ENCODE measurements at regions not wholly inside any gene's neighbourhood (a gene's known extent, or its start where the extent isn't known, plus 50 kb on each side); places are given as distances from the start of the nearest gene placed in this dataset.

DNA sequence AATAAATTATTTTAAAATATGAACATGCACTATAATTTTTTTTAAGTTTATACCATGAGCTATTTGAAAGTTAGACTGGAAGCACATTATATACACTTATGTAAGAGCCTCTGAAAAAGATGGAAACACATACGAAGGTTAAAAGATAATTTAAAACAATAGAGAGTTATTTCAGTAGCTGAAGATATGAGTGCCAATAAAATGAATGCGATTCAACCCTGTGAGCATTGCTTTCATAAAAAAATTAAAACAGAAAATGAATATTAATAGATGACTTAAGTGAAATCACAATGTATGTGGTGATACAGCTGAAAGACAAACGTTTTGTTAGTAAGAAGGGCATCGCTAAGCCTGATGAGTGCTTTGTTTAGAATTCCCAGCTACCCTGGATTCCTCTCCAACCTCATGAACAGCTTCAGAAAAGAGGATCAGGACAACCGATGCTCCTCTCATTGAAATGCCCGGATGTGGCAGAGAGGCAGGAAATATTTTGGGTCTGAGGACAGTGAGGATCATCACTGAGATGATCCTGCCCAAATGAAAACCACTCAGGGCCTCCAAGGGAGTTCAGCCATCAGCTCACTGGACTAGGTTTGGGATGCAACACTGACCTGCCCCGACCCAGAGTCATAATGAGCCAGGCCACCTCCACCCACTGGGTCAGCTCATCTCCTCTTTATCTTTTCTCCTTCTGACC lies 60.2 kb upstream of the TOP3B start:
- no peak for DNase-seq (ENCODE audit: low read depth)

DNA sequence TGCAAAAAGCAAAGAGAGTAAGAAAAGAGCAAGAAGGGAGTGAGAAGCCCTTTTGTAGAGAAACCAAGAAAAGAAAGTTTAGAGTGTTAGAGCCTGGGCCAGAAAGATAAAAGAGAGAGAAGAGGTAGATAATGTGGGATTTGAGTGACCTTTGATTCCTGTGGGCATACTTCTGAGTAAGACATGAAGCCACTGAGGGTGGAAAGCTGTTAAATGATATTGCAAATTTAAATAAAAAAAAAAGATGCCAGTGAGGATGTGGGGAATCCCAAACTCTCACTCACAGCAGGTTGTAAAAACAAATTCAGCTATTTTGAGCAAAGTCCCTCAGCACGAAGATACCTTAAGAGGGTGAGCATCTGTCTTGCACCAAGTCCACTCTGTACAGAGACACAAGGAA lies 59.4 kb upstream of the TOP3B start:
- no peak for DNase-seq (ENCODE audit: low read depth)

DNA sequence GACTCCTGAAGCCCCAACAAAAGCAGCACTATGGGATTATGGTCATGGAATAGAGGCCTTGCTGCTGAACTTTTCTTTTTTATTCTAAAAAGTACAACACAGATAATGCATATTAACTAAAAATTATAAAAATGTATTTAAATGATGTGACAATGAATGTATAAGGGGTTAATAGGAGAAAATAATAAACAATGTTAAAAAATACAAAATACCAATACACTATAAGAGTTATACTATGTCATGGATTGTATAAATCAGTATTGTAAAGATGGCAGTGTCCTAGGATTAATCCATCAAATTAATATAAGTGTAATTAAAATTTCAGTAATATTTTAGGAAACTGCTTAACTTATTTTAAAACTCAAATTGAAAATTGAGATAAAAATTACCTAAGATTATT lies 58.3 kb upstream of the TOP3B start:
- DNase-seq (ENCODE audit: low read depth), result no peak

DNA sequence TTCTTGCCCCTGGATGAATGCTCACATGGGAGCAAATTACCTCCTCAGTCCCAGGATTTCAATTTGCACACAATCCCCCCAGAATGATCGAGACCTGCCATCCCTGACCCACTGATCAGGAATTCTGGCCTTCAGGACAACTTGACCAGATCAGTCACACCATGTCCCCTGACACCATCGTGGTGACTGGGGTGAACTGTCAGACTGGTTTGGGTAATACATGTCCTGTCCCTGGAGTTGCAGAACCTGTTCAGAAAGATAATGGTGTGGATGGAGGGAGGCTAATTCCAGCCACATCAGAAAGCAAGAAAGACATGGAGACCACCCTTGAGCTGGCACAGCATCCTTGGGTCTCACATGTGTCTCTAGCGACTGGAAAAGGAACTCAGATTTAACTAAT lies 57.9 kb upstream of the TOP3B start:
- DNase-seq (ENCODE audit: low read depth), result no peak

DNA sequence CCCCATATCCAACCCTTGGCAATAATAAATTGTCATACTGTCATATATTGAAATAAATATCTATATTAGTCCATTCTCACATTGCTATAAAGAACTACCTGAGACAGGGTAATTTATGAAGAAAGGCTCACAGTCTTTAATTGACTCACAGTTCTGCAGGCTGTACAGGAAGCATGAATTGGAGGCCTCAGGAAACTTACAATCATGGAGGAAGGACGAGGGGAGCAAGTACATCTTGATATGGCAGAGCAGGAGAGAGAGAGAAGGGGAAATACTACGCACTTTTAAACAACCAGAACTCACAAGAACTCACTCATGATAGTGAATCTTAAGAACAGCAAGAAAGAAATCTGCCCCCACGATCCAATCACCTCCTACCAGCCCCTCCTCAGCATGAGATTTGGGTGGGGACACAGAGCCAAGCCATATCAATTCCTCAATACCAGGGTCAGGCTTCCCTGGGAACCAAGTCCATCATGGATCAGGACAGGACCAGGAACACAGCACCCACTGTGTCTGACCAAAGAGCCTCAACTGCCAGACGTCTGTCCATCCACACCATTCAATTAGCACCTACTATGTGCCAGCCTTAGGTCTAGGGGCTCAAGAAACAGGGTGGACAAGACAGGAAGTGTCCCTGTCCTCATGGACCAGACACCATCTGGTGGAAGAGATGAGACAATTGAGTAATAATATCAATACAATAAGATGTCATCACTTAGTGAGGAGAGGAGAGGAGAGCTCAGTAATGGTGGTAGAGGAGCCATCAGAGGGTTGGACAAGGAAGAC lies 56.9 kb upstream of the TOP3B start:
- no peak for DNase-seq (ENCODE audit: low read depth)

DNA sequence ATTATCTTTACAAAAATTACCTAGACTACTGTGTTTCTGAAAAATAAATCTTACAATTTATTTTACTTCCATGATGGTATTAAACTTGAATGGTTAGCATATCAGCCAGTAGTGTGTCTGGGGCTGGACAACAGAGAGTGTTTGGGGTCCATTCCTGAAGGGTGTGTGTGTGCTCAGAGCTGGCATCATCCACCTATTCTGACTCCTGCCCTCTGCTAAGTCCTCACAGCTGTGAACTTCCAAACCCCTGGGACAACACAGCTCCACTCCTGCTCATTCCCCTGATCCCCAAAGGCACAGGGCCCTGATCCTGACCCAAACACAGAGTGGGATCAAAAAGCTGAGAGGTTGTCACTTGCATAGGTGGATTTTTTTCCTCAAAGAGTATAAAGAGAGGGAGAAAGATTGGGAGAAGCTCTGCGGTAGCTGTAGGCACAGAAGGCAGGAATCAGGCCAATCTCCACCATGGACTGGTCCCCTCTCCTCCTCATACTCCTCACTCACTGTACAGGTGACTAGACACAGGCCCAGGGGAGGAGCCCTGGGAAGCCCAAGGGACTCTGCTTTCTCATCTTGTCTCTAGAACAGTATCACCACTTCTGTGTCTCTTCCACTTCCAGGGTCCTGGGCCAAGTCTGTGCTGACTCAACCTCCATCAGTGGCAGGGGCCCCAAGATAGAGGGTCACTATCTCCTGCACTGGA lies 55.7 kb upstream of the TOP3B start:
- DNase-seq (ENCODE audit: low read depth), result no peak

DNA sequence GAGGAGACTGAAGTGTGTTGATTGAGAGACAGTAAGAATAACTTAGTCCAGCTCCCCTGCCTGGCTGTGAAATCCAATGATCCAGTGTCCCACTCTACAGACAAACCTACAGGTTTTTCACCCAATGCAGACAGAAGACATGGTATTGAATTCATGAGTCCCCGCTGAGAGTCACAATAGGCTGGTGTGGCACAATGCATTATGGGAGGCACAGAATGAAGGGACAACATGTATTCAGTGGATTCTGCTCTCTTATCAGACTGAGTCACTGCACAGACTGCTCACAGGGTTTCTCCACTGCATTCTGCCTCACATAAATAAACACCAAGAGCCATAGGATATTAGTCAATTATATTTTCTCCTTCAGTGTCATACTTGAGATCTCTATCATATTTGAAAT lies 55.2 kb upstream of the TOP3B start:
- DNase-seq (ENCODE audit: low read depth), result peak; percentile 31

DNA sequence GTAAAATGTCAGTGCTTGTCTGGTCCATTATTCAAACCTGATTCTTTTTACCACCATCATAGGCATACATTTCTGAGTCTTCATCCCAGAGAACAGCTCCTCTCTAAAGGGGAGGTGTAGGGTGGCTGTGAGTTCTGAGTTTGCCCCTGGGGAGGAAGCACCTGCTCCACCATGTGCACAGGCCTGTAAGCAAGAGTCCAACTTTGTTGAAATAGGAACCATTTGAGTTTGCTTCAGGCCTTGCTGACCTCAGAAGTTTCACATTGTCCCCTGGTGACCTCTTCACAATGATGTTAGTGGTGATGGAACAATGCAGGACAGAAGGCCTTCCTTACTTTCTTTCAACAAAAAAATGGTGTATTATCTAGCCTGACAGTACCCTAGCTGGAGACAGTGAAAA lies 54.6 kb upstream of the TOP3B start:
- no peak for DNase-seq (ENCODE audit: low read depth)

DNA sequence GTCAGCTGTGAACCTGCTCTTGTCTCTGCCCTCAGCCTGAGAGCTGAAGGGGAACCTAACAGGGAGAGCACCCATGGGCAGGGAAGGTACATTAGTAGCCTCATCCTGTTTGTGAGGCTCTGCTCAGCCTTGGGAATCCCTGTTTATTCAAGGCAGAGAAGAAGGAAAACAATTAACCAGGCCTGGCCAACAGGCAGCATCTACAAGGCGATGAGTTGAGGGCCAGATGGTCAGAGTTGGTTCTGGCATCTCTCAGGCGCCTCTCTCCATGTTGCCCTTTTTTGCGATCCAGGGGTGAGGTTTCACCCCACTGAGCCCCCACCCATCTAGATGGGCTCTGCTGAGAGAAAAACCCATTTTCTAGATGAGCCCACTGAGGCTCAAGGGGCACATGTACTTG lies 54.0 kb upstream of the TOP3B start:
- no peak for DNase-seq (ENCODE audit: low read depth)

DNA sequence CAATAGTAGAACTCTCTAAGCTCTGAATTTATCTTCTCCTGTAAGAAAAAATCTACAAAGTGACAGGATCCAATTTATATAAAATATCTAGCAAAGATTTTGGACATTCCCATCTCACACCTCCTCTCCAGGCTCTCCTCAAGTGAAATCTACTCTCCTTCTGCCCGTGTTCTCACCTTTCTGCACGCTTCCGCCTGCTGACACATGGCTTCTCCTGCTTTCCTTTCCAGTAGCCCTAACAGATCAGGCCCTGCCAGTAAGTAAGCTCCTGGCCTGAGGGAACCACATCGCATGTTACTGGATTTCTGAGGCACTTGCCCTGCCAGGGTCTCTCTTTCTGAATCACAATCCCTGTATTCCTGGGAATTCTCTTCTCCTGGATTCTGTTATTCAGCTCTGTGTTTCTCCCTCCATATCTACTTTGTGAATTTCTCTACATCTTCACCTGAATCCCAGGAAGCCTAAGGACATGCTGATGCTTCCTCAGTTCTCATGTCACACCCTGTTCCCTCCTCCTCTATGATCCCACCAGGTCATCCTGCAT lies 53.3 kb upstream of the TOP3B start:
- no peak for DNase-seq (ENCODE audit: low read depth)

DNA sequence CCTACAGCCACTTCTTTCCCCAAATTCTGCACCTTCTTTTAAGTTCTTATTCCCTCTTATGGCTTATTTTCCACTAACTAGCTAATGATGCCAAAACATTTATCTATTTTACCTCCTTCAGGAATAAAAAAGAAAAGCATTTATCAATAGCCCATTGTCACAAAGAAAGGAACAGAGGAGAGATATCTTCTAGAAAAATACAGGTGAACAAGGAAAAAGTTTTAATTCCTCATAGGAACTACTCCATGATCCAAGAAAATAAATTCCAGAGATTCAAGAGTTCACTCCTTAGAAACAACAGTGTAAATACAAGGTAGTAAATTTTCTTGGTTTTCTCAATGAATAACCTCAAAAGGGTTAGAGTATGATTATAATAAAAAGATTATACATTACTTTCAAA lies 52.6 kb upstream of the TOP3B start:
- no peak for DNase-seq (ENCODE audit: low read depth)

DNA sequence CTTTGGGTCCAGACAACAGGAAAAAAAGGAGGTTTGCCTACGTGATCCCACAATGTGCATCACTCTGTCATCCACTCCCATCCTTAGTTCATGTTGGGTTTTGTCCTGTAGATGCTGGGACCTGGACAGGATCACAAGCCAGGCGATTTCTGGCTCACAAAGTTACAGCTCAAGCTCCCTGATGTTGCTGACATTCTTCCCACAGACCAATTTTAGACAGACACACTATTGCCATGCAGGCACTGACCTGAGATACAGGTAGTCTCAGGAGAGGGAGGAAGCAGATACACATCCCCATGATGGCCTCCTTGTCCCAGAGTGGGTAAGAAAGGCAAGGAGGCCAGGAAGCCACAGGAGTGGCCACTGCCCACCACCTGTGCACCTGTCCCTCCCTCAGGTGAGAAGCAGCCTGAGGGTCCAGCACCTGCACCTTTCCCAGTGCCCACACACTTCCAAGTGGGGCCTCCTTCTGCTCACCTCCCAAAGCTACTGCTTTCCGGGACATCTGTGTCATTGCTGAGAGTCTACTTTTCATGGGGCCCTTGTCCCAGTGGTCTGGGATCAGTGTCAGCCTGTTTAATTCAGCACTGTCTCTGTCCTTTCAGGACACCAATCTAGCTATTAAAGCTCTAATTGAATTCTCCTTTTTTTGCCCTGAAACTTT lies 52.0 kb upstream of the TOP3B start:
- no peak for DNase-seq (ENCODE audit: low read depth)

DNA sequence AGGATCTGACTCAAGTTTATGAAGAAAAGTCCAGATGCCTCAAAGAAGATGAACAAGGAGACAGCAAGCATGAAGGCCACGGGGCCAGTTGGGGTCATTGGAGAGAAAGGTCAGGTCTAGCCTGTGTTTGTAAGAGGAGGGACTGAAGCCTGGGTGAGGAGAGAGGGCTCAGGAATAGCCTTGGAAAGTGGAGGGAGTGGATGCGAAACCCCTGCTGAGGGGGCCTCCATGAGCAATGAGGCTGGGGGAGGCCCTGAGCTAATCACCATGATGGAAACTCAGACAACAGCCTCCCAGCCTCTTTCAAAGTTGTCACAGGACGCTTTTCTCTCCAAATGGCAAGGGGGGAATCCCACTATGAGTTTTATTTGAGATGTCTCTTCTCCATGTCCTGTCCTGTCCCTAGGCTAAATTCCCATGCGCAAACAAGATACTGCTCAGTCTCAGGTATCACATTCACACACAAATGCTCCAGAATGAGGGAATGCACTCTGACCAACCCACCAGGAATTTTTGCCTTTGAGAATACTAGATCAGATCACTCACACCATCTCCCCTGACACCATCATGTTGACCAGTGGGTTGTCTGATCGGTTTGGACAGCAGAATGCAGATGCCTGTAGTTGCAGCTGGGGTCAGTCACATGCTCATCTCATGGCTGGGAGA lies 51.3 kb upstream of the TOP3B start:
- no peak for DNase-seq (ENCODE audit: low read depth)

DNA sequence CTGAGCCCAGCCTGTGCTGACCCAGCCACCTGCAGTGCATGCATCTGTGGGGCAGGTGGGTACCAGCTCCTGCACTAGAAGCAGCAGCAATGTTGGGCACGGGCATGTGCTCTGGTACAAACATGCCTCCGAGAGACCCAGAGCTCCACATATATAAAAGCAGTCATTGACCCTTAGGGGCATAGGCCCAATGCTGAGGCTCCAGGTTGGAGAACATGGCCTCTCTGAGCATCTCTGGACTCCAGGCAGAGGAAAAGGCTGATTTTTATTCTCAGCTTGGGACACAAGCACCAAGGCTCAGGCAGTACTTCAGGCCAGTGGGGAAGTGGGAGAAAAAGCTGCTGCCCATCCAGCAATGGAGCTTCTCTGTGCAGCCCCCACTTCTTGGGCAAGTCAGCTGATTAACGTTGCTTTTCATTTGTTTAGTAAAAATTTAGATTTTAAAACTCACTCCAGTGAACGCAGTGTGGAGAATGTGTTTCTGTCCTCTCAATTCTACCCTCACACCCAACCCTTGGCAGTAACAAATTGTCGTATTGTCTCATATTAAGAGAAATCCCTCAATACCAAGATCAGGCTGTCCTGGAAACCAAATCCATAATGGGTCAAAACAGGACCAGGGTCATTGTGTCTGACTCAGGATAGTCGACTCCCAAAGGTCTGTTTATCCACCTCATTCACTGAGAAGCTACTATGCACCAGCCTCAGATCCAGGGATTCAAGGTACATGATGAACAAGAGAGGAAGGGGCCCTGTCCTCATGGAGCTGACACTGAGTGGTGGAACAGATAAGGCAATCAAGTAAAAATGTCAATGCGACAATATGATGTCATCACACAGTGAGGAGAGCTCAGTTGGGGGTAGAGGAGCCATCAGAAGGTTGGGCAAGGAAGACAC lies 50.6 kb upstream of the TOP3B start:
- no peak for DNase-seq (ENCODE audit: low read depth)

DNA sequence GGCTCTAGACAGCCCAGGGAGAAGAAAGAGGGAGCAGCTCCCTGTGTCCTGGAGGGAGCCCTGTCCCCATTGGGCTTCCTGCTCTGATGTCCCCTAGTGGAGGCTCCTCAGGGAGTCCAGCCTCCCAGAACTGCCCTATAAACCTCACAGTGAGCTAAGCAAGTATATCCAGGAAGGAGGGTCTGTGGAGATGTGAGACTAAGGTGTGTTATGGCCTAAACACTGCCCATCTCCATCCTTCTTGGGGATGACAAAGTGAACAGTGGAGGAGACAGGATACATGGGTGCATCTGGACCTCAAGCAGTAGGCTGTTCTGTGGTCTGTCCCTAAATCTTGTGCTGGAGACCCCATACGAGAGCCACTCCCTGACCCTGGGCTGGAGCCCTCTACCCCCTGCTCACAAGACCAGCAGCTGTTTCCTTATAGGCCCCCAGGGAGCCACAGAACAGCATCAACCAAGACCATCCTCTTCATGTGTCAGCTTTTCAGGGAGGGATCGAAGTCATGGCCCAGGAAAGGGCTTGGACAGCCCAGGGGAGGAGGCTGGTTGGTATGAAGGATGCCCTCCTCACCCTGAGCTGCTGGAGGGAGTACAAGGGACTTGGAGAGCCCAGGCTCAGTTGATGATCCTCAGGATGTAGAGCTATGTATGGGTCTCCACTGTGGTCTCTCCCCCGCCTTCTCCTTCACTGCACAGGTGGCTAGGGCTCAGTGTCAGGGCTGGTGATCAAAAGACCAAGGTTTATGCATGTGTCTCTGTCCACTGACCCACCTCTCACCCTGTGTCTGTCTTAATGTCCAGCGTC lies 49.7 kb upstream of the TOP3B start:
- DNase-seq (ENCODE audit: low read depth), result no peak

Measured in HT1080 (cell line).